DOHH2 (cell line): ENCODE measurements at regions not wholly inside any gene's neighbourhood (a gene's known extent, or its start where the extent isn't known, plus 50 kb on each side); places are given as distances from the start of the nearest gene placed in this dataset.

Experiments
- H3F3A ChIP-seq: fragments of 200-600 bp; sonication (generic), shearing (Covaris generic); 2 replicates; pipeline ENCODE4 v1.6.0; 2016; ENCODE audit warnings: antibody characterized with exemption, mild to moderate bottlenecking; ENCODE audit not compliant: control insufficient read depth, insufficient read depth
- H3K27ac ChIP-seq: fragments of 200-600 bp; sonication (generic); 2 replicates; pipeline ENCODE4 v1.5.1; 2014; ENCODE audit warnings: low read depth, mild to moderate bottlenecking, low read length, moderate library complexity
- H3K27me3 ChIP-seq: fragments of 200-600 bp; sonication (generic); 2 replicates; pipeline ENCODE4 v1.6.1; 2014; ENCODE audit warnings: mild to moderate bottlenecking, low read length, mixed read lengths; ENCODE audit not compliant: control insufficient read depth
- H3K36me3 ChIP-seq: fragments of 200-600 bp; sonication (generic); 2 replicates; pipeline ENCODE4 v1.6.1; 2014; ENCODE audit warnings: mild to moderate bottlenecking, low read length, moderate library complexity, mixed read lengths; ENCODE audit not compliant: control insufficient read depth
- H3K4me1 ChIP-seq: fragments of 200-600 bp; sonication (generic); 2 replicates; pipeline ENCODE4 v1.6.1; 2014; ENCODE audit warnings: mild to moderate bottlenecking, low read length, mixed read lengths; ENCODE audit not compliant: control insufficient read depth
- H3K4me2 ChIP-seq: fragments of 200-600 bp; sonication (generic); 2 replicates; pipeline ENCODE4 v1.6.0; 2014; ENCODE audit warnings: mild to moderate bottlenecking, low read length, moderate library complexity
- H3K4me3 ChIP-seq: fragments of 200-600 bp; sonication (generic); 2 replicates; pipeline ENCODE4 v1.5.1; 2014; ENCODE audit warnings: mild to moderate bottlenecking, low read length, mixed read lengths
- H3K79me2 ChIP-seq: fragments of 200-600 bp; sonication (generic); 2 replicates; pipeline ENCODE4 v1.6.1; 2014; ENCODE audit warnings: mild to moderate bottlenecking, low read length, mixed read lengths; ENCODE audit not compliant: control insufficient read depth
- H3K9me2 ChIP-seq: fragments of 200-600 bp; sonication (generic); replicated peaks from 2 replicates; pipeline ENCODE4 v1.6.1; 2014; ENCODE audit warnings: mild to moderate bottlenecking, low read length, mixed read lengths; ENCODE audit not compliant: control insufficient read depth
- H3K9me3 ChIP-seq: fragments of 200-600 bp; sonication (generic); 2 replicates; pipeline ENCODE4 v1.6.1; 2014; ENCODE audit warnings: antibody characterized with exemption, low read length, mixed read lengths; ENCODE audit not compliant: control insufficient read depth, insufficient read depth
- H4K20me1 ChIP-seq: fragments of 200-600 bp; sonication (generic); 2 replicates; pipeline ENCODE4 v1.6.0; 2014; ENCODE audit warnings: low read depth, mild to moderate bottlenecking, antibody characterized with exemption, low read length, moderate library complexity; ENCODE audit not compliant: control insufficient read depth, insufficient read depth
- CTCF ChIP-seq: fragments of 200-600 bp; sonication (generic); IDR thresholded peaks from one replicate; pipeline ENCODE4 v1.5.1; 2014; ENCODE audit warnings: antibody characterized with exemption, mild to moderate bottlenecking, low read depth, low read length; ENCODE audit not compliant: poor library complexity, severe bottlenecking
- EZH2phosphoT487 ChIP-seq: fragments of 200-600 bp; sonication (generic); IDR thresholded peaks from 2 replicates; pipeline ENCODE4 v1.6.1; 2017; ENCODE audit warnings: borderline replicate concordance, mild to moderate bottlenecking, antibody characterized with exemption, low read length, moderate library complexity, mixed read lengths

- no peaks in the 10 kb centered on the region for H3F3A ChIP-seq
- H3K9me3 ChIP-seq, result 0 out of 2 replicates have a peak, but pooled peaks cover 3% of the 10 kb centered on the region
- no peak for TF ChIP-seq CTCF
- TF ChIP-seq EZH2phosphoT487, result no peak
- no peaks in the 10 kb centered on the region for H3K36me3 ChIP-seq
- H3K9me2 ChIP-seq, result no peaks in the 10 kb centered on the region
- no peaks in the 10 kb centered on the region for H4K20me1 ChIP-seq
- no peak overlapping the region for H3K4me3 ChIP-seq
- H3K79me2 ChIP-seq, result no peaks in the 10 kb centered on the region
- H3K27ac ChIP-seq, result no peak overlapping the region
- peaks cover 18% of the 10 kb centered on the region for H3K27me3 ChIP-seq
- no peak overlapping the region for H3K4me2 ChIP-seq
- no peaks in the 10 kb centered on the region for H3K4me1 ChIP-seq
These were observed 176.6 kb downstream of the MRPL14 start for GRCh38 chr6:43950731-43951062.

GRCh38 chr6:43950051-43950605, 177.1 kb downstream of the MRPL14 start:
- TF ChIP-seq CTCF (no peak), EZH2phosphoT487 (no peak)
- H3K27ac ChIP-seq, result no peak overlapping the region
- no peaks in the 10 kb centered on the region for H4K20me1 ChIP-seq
- 0 out of 2 replicates have a peak, but pooled peaks cover 3% of the 10 kb centered on the region for H3K9me3 ChIP-seq
- no peak overlapping the region for H3K4me3 ChIP-seq
- no peaks in the 10 kb centered on the region for H3F3A ChIP-seq
- no peaks in the 10 kb centered on the region for H3K9me2 ChIP-seq
- H3K4me1 ChIP-seq, result no peaks in the 10 kb centered on the region
- peaks cover 19% of the 10 kb centered on the region for H3K27me3 ChIP-seq
- H3K36me3 ChIP-seq, result no peaks in the 10 kb centered on the region
- no peaks in the 10 kb centered on the region for H3K79me2 ChIP-seq
- no peak overlapping the region for H3K4me2 ChIP-seq

- H3K4me1 ChIP-seq, result no peaks in the 10 kb centered on the region
These were observed 177.7 kb downstream of the MRPL14 start for GRCh38 chr6:43949551-43949991.

More at GRCh38 chr6:43949551-43949991, 177.7 kb downstream of the MRPL14 start:
- Histone ChIP-seq H4K20me1 (no peaks in the 10 kb centered on the region), H3K9me3 (0 out of 2 replicates have a peak, but pooled peaks cover 3% of the 10 kb centered on the region), H3K4me2 (no peak overlapping the region), H3K27ac (no peak overlapping the region), H3K27me3 (peaks cover 22% of the 10 kb centered on the region), H3F3A (no peaks in the 10 kb centered on the region), H3K79me2 (no peaks in the 10 kb centered on the region), H3K9me2 (no peaks in the 10 kb centered on the region), H3K36me3 (no peaks in the 10 kb centered on the region), H3K4me3 (no peak overlapping the region)
- TF ChIP-seq EZH2phosphoT487 (no peak), CTCF (no peak)
